Activated CD8-positive, alpha-beta T cell treated with anti-CD3 and anti-CD28 coated beads, Interleukin-2, amount 10 ng/mL, durations not matched to agents 7 days and 5 days (primary cell): ENCODE measurements at regions not wholly inside any gene's neighbourhood (a gene's known extent, or its start where the extent isn't known, plus 50 kb on each side); places are given as distances from the start of the nearest gene placed in this dataset.
A peak's percentile ranks its signal among the peaks of the same experiment; 100 is the strongest.
"Not testable (repeated sequence)": the region's sequence is repeated elsewhere in the genome, so short reads cannot be mapped to it uniquely, and the experiment has no call there.

Source experiments
- ATAC-seq: fragments of 150-1000 bp; cut with Tn5 transposase; one replicate; pipeline ENCODE4 v1.10.0; 2021; ENCODE audit warnings: moderate library complexity
- CTCF ChIA-PET: fragments of 350-600 bp; sonication (Branson Sonifier 250); formaldehyde crosslinking; loops from one replicate; lab custom pipeline; 2021; ENCODE audit warnings: antibody characterized with exemption; lab: Charles Lee
- POLR2A ChIA-PET: fragments of 350-600 bp; sonication (Branson Sonifier 250); formaldehyde crosslinking; loops from one replicate; lab custom pipeline; 2021; ENCODE audit warnings: antibody characterized with exemption; lab: Charles Lee
- DNase-seq: peaks from one replicate; pipeline ENCODE4 v3.0.0-alpha.2; 2020
- H3K27ac Mint-ChIP-seq: one replicate; pipeline ENCODE4 v1.8.0; 2021; ENCODE audit warnings: mild to moderate bottlenecking, mixed read lengths
- H3K27me3 Mint-ChIP-seq: one replicate; pipeline ENCODE4 v1.8.0; 2021; ENCODE audit warnings: low read depth, mixed read lengths
- H3K36me3 Mint-ChIP-seq: one replicate; pipeline ENCODE4 v1.8.0; 2021; ENCODE audit warnings: low read depth, mixed read lengths
- H3K4me1 Mint-ChIP-seq: one replicate; pipeline ENCODE4 v1.8.0; 2021; ENCODE audit warnings: low read depth, mixed read lengths
- H3K4me3 Mint-ChIP-seq: one replicate; pipeline ENCODE4 v1.8.0; 2021; ENCODE audit warnings: mild to moderate bottlenecking, mixed read lengths
- H3K9me3 Mint-ChIP-seq: one replicate; pipeline ENCODE4 v1.8.0; 2022; ENCODE audit warnings: mixed read lengths; ENCODE audit not compliant: insufficient read depth

- ATAC-seq: no peak
- Mint-ChIP-seq H3K9me3 (no peaks in the 10 kb centered on the region), H3K27ac (no peak overlapping the region), H3K4me3 (no peak overlapping the region), H3K36me3 (no peaks in the 10 kb centered on the region), H3K4me1 (no peaks in the 10 kb centered on the region), H3K27me3 (peaks cover 5% of the 10 kb centered on the region)
- ChIA-PET POLR2A (no interaction called here), CTCF (interaction anchor here (1.1 kb wide), 1 partner anchor 157 kb away, joined by 3 read pairs; no protein-coding TSS in a partner anchor)
- DNase-seq: peak; percentile 31
These were observed 86.4 kb downstream of the MED10 start for GRCh38 chr5:6291961-6292360.

- Mint-ChIP-seq H3K4me1 (no peaks in the 10 kb centered on the region), H3K4me3 (no peak overlapping the region), H3K9me3 (no peaks in the 10 kb centered on the region), H3K27me3 (peaks cover 5% of the 10 kb centered on the region), H3K27ac (no peak overlapping the region), H3K36me3 (no peaks in the 10 kb centered on the region)
- POLR2A ChIA-PET: no interaction called here
- CTCF ChIA-PET: interaction anchor here (0.8 kb wide), 1 partner anchor 288 kb away, joined by 3 read pairs; no protein-coding TSS in a partner anchor
- no peak for ATAC-seq
- no peak for DNase-seq
These were observed 89.1 kb downstream of the MED10 start for GRCh38 chr5:6289239-6289638.

- Mint-ChIP-seq H3K27ac (no peak overlapping the region), H3K4me3 (no peak overlapping the region), H3K36me3 (no peaks in the 10 kb centered on the region), H3K27me3 (peaks cover 2% of the 10 kb centered on the region), H3K9me3 (no peaks in the 10 kb centered on the region), H3K4me1 (no peaks in the 10 kb centered on the region)
- POLR2A ChIA-PET: no interaction called here
- DNase-seq (no peak), ATAC-seq (no peak)
- CTCF ChIA-PET: no interaction called here
These were observed 91.2 kb downstream of the MED10 start for GRCh38 chr5:6287176-6287575.

- Mint-ChIP-seq H3K27me3 (peaks cover 3% of the 10 kb centered on the region), H3K4me3 (no peak overlapping the region), H3K27ac (no peak overlapping the region), H3K4me1 (no peaks in the 10 kb centered on the region), H3K9me3 (no peaks in the 10 kb centered on the region), H3K36me3 (no peaks in the 10 kb centered on the region)
- CTCF ChIA-PET: no interaction called here
- POLR2A ChIA-PET: interaction anchor here (0.7 kb wide), 1 partner anchor 166 kb away, joined by 3 read pairs; no protein-coding TSS in a partner anchor
- ATAC-seq (no peak), DNase-seq (no peak)
These were observed 91.9 kb downstream of the MED10 start for GRCh38 chr5:6286404-6286803.

GRCh38 chr5:6284491-6284890, 93.9 kb downstream of the MED10 start:
- POLR2A ChIA-PET, CTCF ChIA-PET, ATAC-seq, H3K27me3 Mint-ChIP-seq, H3K27ac Mint-ChIP-seq, H3K4me3 Mint-ChIP-seq, DNase-seq, H3K9me3 Mint-ChIP-seq, H3K4me1 Mint-ChIP-seq, H3K36me3 Mint-ChIP-seq: not testable (repeated sequence)

GRCh38 chr5:6282352-6282751, 96.0 kb downstream of the MED10 start:
- DNase-seq: no peak
- Mint-ChIP-seq H3K4me3 (no peak overlapping the region), H3K36me3 (no peaks in the 10 kb centered on the region), H3K27ac (no peak overlapping the region), H3K9me3 (no peaks in the 10 kb centered on the region), H3K4me1 (no peaks in the 10 kb centered on the region), H3K27me3 (peaks cover 7% of the 10 kb centered on the region)
- ATAC-seq: no peak
- ChIA-PET POLR2A (interaction anchor here (0.9 kb wide), 1 partner anchor 32 kb away, joined by 3 read pairs; no protein-coding TSS in a partner anchor), CTCF (interaction anchor here (1.1 kb wide), 1 partner anchor 9 kb away, joined by 4 read pairs; no protein-coding TSS in a partner anchor)

GRCh38 chr5:6281818-6282217, 96.5 kb downstream of the MED10 start:
- Mint-ChIP-seq H3K9me3 (no peaks in the 10 kb centered on the region), H3K4me3 (no peak overlapping the region), H3K4me1 (no peaks in the 10 kb centered on the region), H3K27me3 (peaks cover 7% of the 10 kb centered on the region), H3K36me3 (no peaks in the 10 kb centered on the region), H3K27ac (no peak overlapping the region)
- POLR2A ChIA-PET: interaction anchor here (0.9 kb wide), 1 partner anchor 33 kb away, joined by 3 read pairs; no protein-coding TSS in a partner anchor
- CTCF ChIA-PET: no interaction called here
- no peak for DNase-seq
- no peak for ATAC-seq

- ChIA-PET CTCF (no interaction called here), POLR2A (interaction anchor here (0.6 kb wide), 1 partner anchor 151 kb away, joined by 3 read pairs; no protein-coding TSS in a partner anchor)
- peaks cover 7% of the 10 kb centered on the region for H3K27me3 Mint-ChIP-seq
- no peak overlapping the region for H3K4me3 Mint-ChIP-seq
- no peak overlapping the region for H3K27ac Mint-ChIP-seq
- H3K9me3 Mint-ChIP-seq: no peaks in the 10 kb centered on the region
- H3K4me1 Mint-ChIP-seq: no peaks in the 10 kb centered on the region
- DNase-seq (no peak), ATAC-seq (no peak)
- H3K36me3 Mint-ChIP-seq: no peaks in the 10 kb centered on the region
These were observed 97.8 kb downstream of the MED10 start for GRCh38 chr5:6280425-6281100.

- Mint-ChIP-seq H3K36me3 (no peaks in the 10 kb centered on the region), H3K27ac (no peak overlapping the region), H3K9me3 (no peaks in the 10 kb centered on the region), H3K27me3 (peaks cover 7% of the 10 kb centered on the region), H3K4me1 (no peaks in the 10 kb centered on the region), H3K4me3 (no peak overlapping the region)
- DNase-seq (no peak), ATAC-seq (no peak)
- CTCF ChIA-PET: no interaction called here
- POLR2A ChIA-PET: no interaction called here
These were observed 98.7 kb downstream of the MED10 start for GRCh38 chr5:6279607-6280006.

- Mint-ChIP-seq H3K4me1 (no peaks in the 10 kb centered on the region), H3K4me3 (no peak overlapping the region), H3K27me3 (no peaks in the 10 kb centered on the region), H3K27ac (no peak overlapping the region), H3K9me3 (no peaks in the 10 kb centered on the region), H3K36me3 (no peaks in the 10 kb centered on the region)
- POLR2A ChIA-PET: no interaction called here
- CTCF ChIA-PET: no interaction called here
- ATAC-seq: no peak
- DNase-seq: no peak
These were observed 103.4 kb downstream of the MED10 start for GRCh38 chr5:6274846-6275543.

- H3K4me3 Mint-ChIP-seq: no peak overlapping the region
These were observed 104.6 kb downstream of the MED10 start for GRCh38 chr5:6273749-6274148.

GRCh38 chr5:6273090-6273735, 105.1 kb downstream of the MED10 start:
- no peak overlapping the region for H3K4me3 Mint-ChIP-seq
- ATAC-seq (no peak), DNase-seq (no peak)
- POLR2A ChIA-PET: no interaction called here
- H3K9me3 Mint-ChIP-seq: no peaks in the 10 kb centered on the region
- H3K4me1 Mint-ChIP-seq: no peaks in the 10 kb centered on the region
- H3K36me3 Mint-ChIP-seq: no peaks in the 10 kb centered on the region
- H3K27me3 Mint-ChIP-seq: no peaks in the 10 kb centered on the region
- no peak overlapping the region for H3K27ac Mint-ChIP-seq
- CTCF ChIA-PET: interaction anchor here (1.7 kb wide), 1 partner anchor 10 kb away, joined by 4 read pairs; no protein-coding TSS in a partner anchor

More at GRCh38 chr5:6273749-6274148, 104.6 kb downstream of the MED10 start:
- DNase-seq: no peak
- H3K27me3 Mint-ChIP-seq: no peaks in the 10 kb centered on the region
- H3K36me3 Mint-ChIP-seq: no peaks in the 10 kb centered on the region
- no peak overlapping the region for H3K27ac Mint-ChIP-seq
- ChIA-PET POLR2A (no interaction called here), CTCF (interaction anchor here (1.7 kb wide), 1 partner anchor 9 kb away, joined by 4 read pairs; no protein-coding TSS in a partner anchor)
- H3K9me3 Mint-ChIP-seq: no peaks in the 10 kb centered on the region
- H3K4me1 Mint-ChIP-seq: no peaks in the 10 kb centered on the region
- no peak for ATAC-seq
